Common myeloid progenitor, CD34-positive (primary cell): ENCODE measurements at regions not wholly inside any gene's neighbourhood (a gene's known extent, or its start where the extent isn't known, plus 50 kb on each side); places are given as distances from the start of the nearest gene placed in this dataset.

Experiments
- CTCF ChIA-PET: fragments of 350-600 bp; sonication (Branson Sonifier 250); formaldehyde crosslinking; loops from one replicate; lab custom pipeline; 2021; ENCODE audit warnings: antibody characterized with exemption; lab: Charles Lee
- POLR2A ChIA-PET: fragments of 350-600 bp; sonication (Branson Sonifier 250); formaldehyde crosslinking; loops from one replicate; lab custom pipeline; 2021; ENCODE audit warnings: antibody characterized with exemption; lab: Charles Lee
- DNase-seq, 3 donors: peaks; one replicate each; pipeline versions ENCODE4 v3.0.0 to v3.0.0-alpha.2; 2013
- H3K27ac ChIP-seq, 2 experiments: 1 replicate in 1 of 2; 2 replicates in 1 of 2; pipeline ENCODE4 v1.7.0; 2013; ENCODE audit warnings: inconsistent platforms in 2 of 2, low read length in 2 of 2, mild to moderate bottlenecking in 2 of 2, low read depth in 1 of 2, moderate library complexity in 1 of 2; ENCODE audit not compliant: severe bottlenecking in 2 of 2, insufficient read depth in 1 of 2, poor library complexity in 1 of 2
- H3K27me3 ChIP-seq, 5 experiments: replicated peaks in 2 of 5; 1 replicate in 3 of 5; 2 replicates in 2 of 5; pipeline versions ENCODE4 v1.6.1 to v1.7.0; 2013; ENCODE audit warnings: low read length in 4 of 5, mild to moderate bottlenecking in 2 of 5, moderate library complexity in 2 of 5, inconsistent platforms in 1 of 5; ENCODE audit not compliant: insufficient read depth in 5 of 5, control insufficient read depth in 4 of 5
- H3K36me3 ChIP-seq, 4 experiments: 1 replicate in 2 of 4; 2 replicates in 2 of 4; pipeline versions ENCODE4 v1.6.1 to v1.7.0; 2013; ENCODE audit warnings: low read length in 3 of 4, control low read depth in 1 of 4, mild to moderate bottlenecking in 1 of 4; ENCODE audit not compliant: control insufficient read depth in 4 of 4, insufficient read depth in 4 of 4
- H3K4me1 ChIP-seq, 4 experiments: 1 replicate in 3 of 4; 2 replicates in 1 of 4; pipeline versions ENCODE4 v1.6.1 to v1.7.1; 2013; ENCODE audit warnings: low read length in 3 of 4, mild to moderate bottlenecking in 3 of 4, control low read depth in 1 of 4, inconsistent platforms in 1 of 4, moderate library complexity in 1 of 4; ENCODE audit not compliant: control insufficient read depth in 4 of 4, insufficient read depth in 4 of 4; ENCODE audit errors: control extremely low read depth in 1 of 4
- H3K4me3 ChIP-seq, 7 experiments: 1 replicate in 4 of 7; 2 replicates in 3 of 7; pipeline versions ENCODE4 v1.5.1 to v1.7.0; 2013; ENCODE audit warnings: mild to moderate bottlenecking in 7 of 7, low read length in 6 of 7, moderate library complexity in 6 of 7, inconsistent platforms in 2 of 7, low read depth in 2 of 7, control low read depth in 1 of 7; ENCODE audit not compliant: insufficient read depth in 4 of 7, control insufficient read depth in 1 of 7; ENCODE audit errors: extremely low read depth in 1 of 7
- H3K9me3 ChIP-seq, 5 experiments: 1 replicate in 4 of 5; 2 replicates in 1 of 5; pipeline versions ENCODE4 v1.6.1 to v1.7.1; 2013; ENCODE audit warnings: low read length in 4 of 5, mild to moderate bottlenecking in 2 of 5, inconsistent platforms in 1 of 5, low read depth in 1 of 5, moderate library complexity in 1 of 5; ENCODE audit not compliant: control insufficient read depth in 4 of 5, insufficient read depth in 2 of 5; ENCODE audit errors: control extremely low read depth in 1 of 5
- WGBS: methylation state at CpG from one replicate; pipeline ENCODE4 v1.1.5; 2013; ENCODE audit not compliant: insufficient coverage; 5-methylcytosine and 5-hydroxymethylcytosine counted together

DNA sequence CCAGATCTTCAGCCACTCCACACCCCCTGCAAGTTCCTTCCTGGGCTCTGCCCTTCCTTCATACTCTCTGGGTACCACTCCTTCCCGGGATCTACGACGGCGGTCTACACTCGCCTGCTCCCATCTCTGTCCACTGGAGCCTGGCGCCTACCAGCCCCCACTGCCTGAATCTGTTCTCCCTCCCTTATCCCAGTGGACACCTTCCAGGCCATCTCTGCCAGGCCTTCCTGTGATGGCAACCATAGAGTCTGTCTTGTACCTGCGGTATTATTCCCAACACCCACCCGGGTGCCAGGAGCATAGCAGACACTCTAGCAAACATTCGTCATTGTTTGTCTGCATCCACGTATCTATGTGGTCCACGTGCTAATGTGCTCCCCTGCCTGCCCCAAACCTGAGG is 140.9 kb downstream of the ZFP36L2 start:
- Histone ChIP-seq H3K4me3 (no peak overlapping the region), H3K27ac (no peak overlapping the region), H3K4me1 (peaks cover 2 to 47% (median 25%) of the 10 kb centered on the region in 4 experiments), H3K9me3 (peaks cover 0 to 3% (median 3%) of the 10 kb centered on the region in 5 experiments), H3K27me3 (no peaks in the 10 kb centered on the region), H3K36me3 (no peaks in the 10 kb centered on the region)
- 92% methylated on average over 11 of the region's 11 CpGs for WGBS
- ChIA-PET POLR2A (no interaction called here), CTCF (interaction anchor here (0.6 kb wide), 1 partner anchor 16 kb away, joined by 5 read pairs; no protein-coding TSS in a partner anchor)
- no peak for DNase-seq

- H3K4me1 ChIP-seq: peaks cover 2 to 47% (median 25%) of the 10 kb centered on the region in 4 experiments
- no peaks in the 10 kb centered on the region for H3K27me3 ChIP-seq
- H3K4me3 ChIP-seq: no peak overlapping the region
- H3K27ac ChIP-seq: no peak overlapping the region
- H3K36me3 ChIP-seq: no peaks in the 10 kb centered on the region
- CTCF ChIA-PET: no interaction called here
- DNase-seq: no peak
- H3K9me3 ChIP-seq: no peaks in the 10 kb centered on the region
- 70% methylated on average over 6 of the region's 8 CpGs for WGBS
- POLR2A ChIA-PET: interaction anchor here (0.5 kb wide), 1 partner anchor 280 kb away, joined by 3 read pairs; no protein-coding TSS in a partner anchor
These were observed 141.7 kb downstream of the ZFP36L2 start for GRCh38 chr2:43084699-43085091.

- H3K36me3 ChIP-seq: no peaks in the 10 kb centered on the region
- H3K27ac ChIP-seq: no peak overlapping the region
- H3K27me3 ChIP-seq: no peaks in the 10 kb centered on the region
- no peak overlapping the region for H3K4me3 ChIP-seq
- no peaks in the 10 kb centered on the region for H3K9me3 ChIP-seq
- CTCF ChIA-PET: interaction anchor here (0.8 to 1.6 kb wide), 2 partner anchors 8 to 59 kb away, joined by 3 to 5 read pairs; no protein-coding TSS in a partner anchor
- H3K4me1 ChIP-seq: peaks cover 2 to 47% (median 25%) of the 10 kb centered on the region in 4 experiments
- 95% methylated on average over 11 of the region's 13 CpGs for WGBS
- POLR2A ChIA-PET: interaction anchor here (0.5 kb wide), 1 partner anchor 280 kb away, joined by 3 read pairs; no protein-coding TSS in a partner anchor
- DNase-seq: no peak
These were observed 142.4 kb downstream of the ZFP36L2 start for GRCh38 chr2:43083710-43084698.

GRCh38 chr2:43082903-43083677 is 143.3 kb downstream of the ZFP36L2 start:
- Histone ChIP-seq H3K36me3 (no peaks in the 10 kb centered on the region), H3K27ac (no peak overlapping the region), H3K27me3 (no peaks in the 10 kb centered on the region), H3K4me1 (peaks cover 2 to 47% (median 25%) of the 10 kb centered on the region in 4 experiments), H3K4me3 (no peak overlapping the region), H3K9me3 (no peaks in the 10 kb centered on the region)
- no peak for DNase-seq
- ChIA-PET CTCF (interaction anchor here (1.1 to 1.6 kb wide), 3 partner anchors 9 to 24 kb away, joined by 3 to 5 read pairs (median 3); no protein-coding TSS in a partner anchor), POLR2A (interaction anchor here (1.1 kb wide), 1 partner anchor 9 kb away, joined by 3 read pairs; no protein-coding TSS in a partner anchor)
- WGBS: 79% methylated on average over 9 of the region's 10 CpGs

DNA sequence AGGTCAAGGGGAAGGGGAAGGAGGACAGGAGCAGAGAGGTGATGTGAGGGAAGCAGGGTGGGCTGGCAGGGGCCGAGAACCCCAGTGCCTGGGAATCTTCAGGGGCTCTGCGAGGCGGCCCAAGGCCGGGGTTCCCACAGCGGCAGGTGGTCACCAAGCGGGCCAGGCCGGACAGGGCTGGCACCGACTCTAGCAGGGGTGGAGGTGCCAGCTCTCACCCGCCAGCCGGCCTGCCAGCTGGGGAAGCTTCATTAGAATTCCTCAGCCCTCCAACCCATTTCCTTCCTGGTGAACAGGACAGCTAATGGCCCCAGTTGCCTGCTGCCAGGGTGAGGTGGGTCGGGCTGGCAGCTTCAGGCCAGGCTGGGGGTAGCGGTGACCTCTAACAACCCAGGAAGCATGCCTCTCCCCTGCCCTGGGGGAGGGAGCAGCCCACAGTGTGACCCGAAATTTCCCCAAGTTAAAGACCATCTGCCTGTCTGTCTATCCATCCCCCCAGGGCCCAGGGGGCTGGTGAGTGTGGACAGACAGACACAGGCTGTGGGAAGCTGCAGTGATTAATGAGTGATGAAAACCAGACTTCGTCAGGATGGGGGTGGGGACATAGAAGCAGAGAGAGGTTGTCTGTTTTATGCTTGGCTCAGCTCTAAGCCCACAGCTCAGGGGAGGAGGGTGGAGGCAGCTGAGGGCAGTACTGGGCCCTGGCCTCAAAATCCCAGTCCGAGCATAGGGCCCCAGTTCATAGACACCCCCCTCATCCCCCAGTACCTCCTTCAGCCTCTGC is 144.1 kb downstream of the ZFP36L2 start:
- POLR2A ChIA-PET: interaction anchor here (1.1 kb wide), 1 partner anchor 10 kb away, joined by 3 read pairs; no protein-coding TSS in a partner anchor
- 86% methylated on average over 14 of the region's 15 CpGs for WGBS
- H3K27ac ChIP-seq: no peak overlapping the region

GRCh38 chr2:43081131-43081765 is 145.2 kb downstream of the ZFP36L2 start:
- no peak overlapping the region for H3K27ac ChIP-seq
- 100% methylated on average over 1 of the region's 5 CpGs for WGBS
- H3K36me3 ChIP-seq: no peaks in the 10 kb centered on the region
- no peaks in the 10 kb centered on the region for H3K27me3 ChIP-seq
- H3K4me1 ChIP-seq: peaks cover 2 to 42% (median 23%) of the 10 kb centered on the region in 4 experiments
- no peak overlapping the region for H3K4me3 ChIP-seq
- no peak for DNase-seq
- ChIA-PET POLR2A (no interaction called here), CTCF (interaction anchor here (1.1 to 1.7 kb wide), 2 partner anchors 9 to 17 kb away, joined by 3 to 5 read pairs; no protein-coding TSS in a partner anchor)
- no peaks in the 10 kb centered on the region for H3K9me3 ChIP-seq

More for the DNA sequence above, 144.1 kb downstream of the ZFP36L2 start:
- CTCF ChIA-PET: interaction anchor here (1.1 to 1.6 kb wide), 3 partner anchors 8 to 23 kb away, joined by 3 to 5 read pairs (median 3); no protein-coding TSS in a partner anchor
- Histone ChIP-seq H3K4me3 (no peak overlapping the region), H3K27me3 (no peaks in the 10 kb centered on the region), H3K9me3 (no peaks in the 10 kb centered on the region), H3K36me3 (no peaks in the 10 kb centered on the region), H3K4me1 (peaks cover 2 to 47% (median 25%) of the 10 kb centered on the region in 4 experiments)
- DNase-seq: no peak
